ENCODE measurements at regions not wholly inside any gene's neighbourhood (a gene's known extent, or its start where the extent isn't known, plus 50 kb on each side); places are given as distances from the start of the nearest gene placed in this dataset.

DNA sequence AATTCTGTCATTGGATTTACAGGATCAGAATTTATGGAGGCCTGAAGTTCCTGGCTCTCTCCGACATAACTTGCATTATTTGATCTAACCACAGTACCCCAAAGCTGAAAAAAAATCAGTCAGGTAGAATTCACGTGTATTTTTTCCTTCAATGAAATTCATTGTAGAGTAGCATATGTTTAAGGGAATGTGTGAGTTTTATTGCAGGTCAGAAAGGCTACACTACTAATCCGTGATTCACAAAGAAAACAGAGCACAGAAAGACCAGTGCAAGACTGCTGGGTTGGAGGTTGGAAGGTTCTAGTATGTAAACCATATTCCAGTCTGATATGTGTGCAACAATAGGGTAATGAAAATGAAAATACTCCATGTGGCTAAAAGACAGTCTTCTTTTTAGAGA, 247.0 kb upstream of the FERD3L start:
- TF ChIP-seq, protein P1, sequence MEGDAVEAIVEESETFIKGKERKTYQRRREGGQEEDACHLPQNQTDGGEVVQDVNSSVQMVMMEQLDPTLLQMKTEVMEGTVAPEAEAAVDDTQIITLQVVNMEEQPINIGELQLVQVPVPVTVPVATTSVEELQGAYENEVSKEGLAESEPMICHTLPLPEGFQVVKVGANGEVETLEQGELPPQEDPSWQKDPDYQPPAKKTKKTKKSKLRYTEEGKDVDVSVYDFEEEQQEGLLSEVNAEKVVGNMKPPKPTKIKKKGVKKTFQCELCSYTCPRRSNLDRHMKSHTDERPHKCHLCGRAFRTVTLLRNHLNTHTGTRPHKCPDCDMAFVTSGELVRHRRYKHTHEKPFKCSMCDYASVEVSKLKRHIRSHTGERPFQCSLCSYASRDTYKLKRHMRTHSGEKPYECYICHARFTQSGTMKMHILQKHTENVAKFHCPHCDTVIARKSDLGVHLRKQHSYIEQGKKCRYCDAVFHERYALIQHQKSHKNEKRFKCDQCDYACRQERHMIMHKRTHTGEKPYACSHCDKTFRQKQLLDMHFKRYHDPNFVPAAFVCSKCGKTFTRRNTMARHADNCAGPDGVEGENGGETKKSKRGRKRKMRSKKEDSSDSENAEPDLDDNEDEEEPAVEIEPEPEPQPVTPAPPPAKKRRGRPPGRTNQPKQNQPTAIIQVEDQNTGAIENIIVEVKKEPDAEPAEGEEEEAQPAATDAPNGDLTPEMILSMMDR (IDR thresholded peaks at IDR 0.05) = no peak
- TF ChIP-seq EZH2 (IDR thresholded peaks at IDR 0.05; ENCODE audit: borderline replicate concordance, insufficient read depth, low read depth, low read length, poor library complexity, severe bottlenecking) = no peak

All from B cell (primary cell).